MG63 (cell line): ENCODE measurements at regions not wholly inside any gene's neighbourhood (a gene's known extent, or its start where the extent isn't known, plus 50 kb on each side); places are given as distances from the start of the nearest gene placed in this dataset.

ENCODE experiments used
- DNase-seq: peaks from one replicate; pipeline ENCODE4 v3.0.0-alpha.2; 2020
- H3K27me3 ChIP-seq: fragments of 250-450 bp; sonication (Bioruptor Pico); 2 replicates; pipeline ENCODE4 v1.5.1; 2020; ENCODE audit warnings: mild to moderate bottlenecking, moderate library complexity
- H3K36me3 ChIP-seq: fragments of 250-450 bp; sonication (Bioruptor Pico); 2 replicates; pipeline ENCODE4 v1.5.1; 2020; ENCODE audit warnings: mild to moderate bottlenecking, moderate library complexity
- H3K4me3 ChIP-seq: fragments of 250-450 bp; sonication (Bioruptor Pico); 2 replicates; pipeline ENCODE4 v1.5.1; 2020; ENCODE audit warnings: mild to moderate bottlenecking, moderate library complexity
- H3K9me3 ChIP-seq: fragments of 250-450 bp; sonication (Bioruptor Pico); 2 replicates; pipeline ENCODE4 v1.5.1; 2020; ENCODE audit warnings: mild to moderate bottlenecking, moderate library complexity

- Histone ChIP-seq H3K4me3 (no peak overlapping the region), H3K36me3 (no peaks in the 10 kb centered on the region), H3K27me3 (no peaks in the 10 kb centered on the region), H3K9me3 (no peaks in the 10 kb centered on the region)
- DNase-seq: no peak
Observed at GRCh38 chr21:19353256-19353655, 949.7 kb upstream of the TMPRSS15 start.

- no peaks in the 10 kb centered on the region for H3K36me3 ChIP-seq
Observed at GRCh38 chr21:19368944-19369343, 965.4 kb upstream of the TMPRSS15 start.

GRCh38 chr21:19392390-19392789, 988.8 kb upstream of the TMPRSS15 start:
- H3K9me3 ChIP-seq: no peaks in the 10 kb centered on the region
- no peaks in the 10 kb centered on the region for H3K36me3 ChIP-seq
- no peak overlapping the region for H3K4me3 ChIP-seq
- no peak for DNase-seq
- H3K27me3 ChIP-seq: no peaks in the 10 kb centered on the region

More at GRCh38 chr21:19368944-19369343, 965.4 kb upstream of the TMPRSS15 start:
- H3K9me3 ChIP-seq: no peaks in the 10 kb centered on the region
- no peak overlapping the region for H3K4me3 ChIP-seq
- no peak for DNase-seq
- no peaks in the 10 kb centered on the region for H3K27me3 ChIP-seq

GRCh38 chr21:19400223-19400770, 996.7 kb upstream of the TMPRSS15 start:
- Histone ChIP-seq H3K4me3 (no peak overlapping the region), H3K27me3 (no peaks in the 10 kb centered on the region), H3K9me3 (no peaks in the 10 kb centered on the region), H3K36me3 (no peaks in the 10 kb centered on the region)
- no peak for DNase-seq

- no peaks in the 10 kb centered on the region for H3K9me3 ChIP-seq
- H3K27me3 ChIP-seq: no peaks in the 10 kb centered on the region
- H3K36me3 ChIP-seq: no peaks in the 10 kb centered on the region
- no peak for DNase-seq
- no peak overlapping the region for H3K4me3 ChIP-seq
Observed at GRCh38 chr21:19402870-19403269, 999.3 kb upstream of the TMPRSS15 start.

- Histone ChIP-seq H3K27me3 (no peaks in the 10 kb centered on the region), H3K4me3 (no peak overlapping the region), H3K36me3 (no peaks in the 10 kb centered on the region), H3K9me3 (no peaks in the 10 kb centered on the region)
- no peak for DNase-seq
Observed at GRCh38 chr21:19405326-19405725, 1001.7 kb upstream of the TMPRSS15 start.

GRCh38 chr21:19420565-19420964, 1017.0 kb upstream of the TMPRSS15 start:
- no peak for DNase-seq
- no peaks in the 10 kb centered on the region for H3K36me3 ChIP-seq
- no peaks in the 10 kb centered on the region for H3K9me3 ChIP-seq

GRCh38 chr21:19433623-19434022, 1030.0 kb upstream of the TMPRSS15 start:
- Histone ChIP-seq H3K27me3 (no peaks in the 10 kb centered on the region), H3K9me3 (no peaks in the 10 kb centered on the region), H3K36me3 (no peaks in the 10 kb centered on the region), H3K4me3 (no peak overlapping the region)
- no peak for DNase-seq

More at GRCh38 chr21:19420565-19420964, 1017.0 kb upstream of the TMPRSS15 start:
- no peaks in the 10 kb centered on the region for H3K27me3 ChIP-seq
- no peak overlapping the region for H3K4me3 ChIP-seq

- H3K36me3 ChIP-seq: no peaks in the 10 kb centered on the region
- H3K4me3 ChIP-seq: no peak overlapping the region
- H3K27me3 ChIP-seq: no peaks in the 10 kb centered on the region
- H3K9me3 ChIP-seq: no peaks in the 10 kb centered on the region
- DNase-seq: no peak
Observed at GRCh38 chr21:19440792-19441655, 1037.4 kb upstream of the TMPRSS15 start.

- Histone ChIP-seq H3K36me3 (no peaks in the 10 kb centered on the region), H3K4me3 (no peak overlapping the region), H3K9me3 (no peaks in the 10 kb centered on the region), H3K27me3 (no peaks in the 10 kb centered on the region)
- no peak for DNase-seq
Observed at GRCh38 chr21:19458295-19458694, 1054.7 kb upstream of the TMPRSS15 start.

- Histone ChIP-seq H3K36me3 (no peaks in the 10 kb centered on the region), H3K27me3 (no peaks in the 10 kb centered on the region), H3K4me3 (no peak overlapping the region), H3K9me3 (no peaks in the 10 kb centered on the region)
- DNase-seq: no peak
Observed at GRCh38 chr21:19461481-19462205, 1058.1 kb upstream of the TMPRSS15 start.

- no peak for DNase-seq
- no peaks in the 10 kb centered on the region for H3K27me3 ChIP-seq
- H3K9me3 ChIP-seq: no peaks in the 10 kb centered on the region
- H3K4me3 ChIP-seq: no peak overlapping the region
- no peaks in the 10 kb centered on the region for H3K36me3 ChIP-seq
Observed at GRCh38 chr21:19463966-19464365, 1060.4 kb upstream of the TMPRSS15 start.

GRCh38 chr21:19468991-19469715, 1065.6 kb upstream of the TMPRSS15 start:
- Histone ChIP-seq H3K36me3 (no peaks in the 10 kb centered on the region), H3K4me3 (no peak overlapping the region), H3K27me3 (no peaks in the 10 kb centered on the region), H3K9me3 (peaks cover 1% of the 10 kb centered on the region; the same call in 1 of the 2 replicates)
- DNase-seq: no peak

GRCh38 chr21:19475525-19475924, 1071.9 kb upstream of the TMPRSS15 start:
- no peaks in the 10 kb centered on the region for H3K36me3 ChIP-seq
- H3K9me3 ChIP-seq: peaks cover 1% of the 10 kb centered on the region; the same call in 1 of the 2 replicates
- no peak overlapping the region for H3K4me3 ChIP-seq
- DNase-seq: no peak
- H3K27me3 ChIP-seq: no peaks in the 10 kb centered on the region

GRCh38 chr21:19489930-19490329, 1086.3 kb upstream of the TMPRSS15 start:
- H3K36me3 ChIP-seq: no peaks in the 10 kb centered on the region
- no peak overlapping the region for H3K4me3 ChIP-seq
- DNase-seq: no peak
- no peaks in the 10 kb centered on the region for H3K27me3 ChIP-seq
- H3K9me3 ChIP-seq: no peaks in the 10 kb centered on the region

- H3K36me3 ChIP-seq: no peaks in the 10 kb centered on the region
- no peaks in the 10 kb centered on the region for H3K27me3 ChIP-seq
- H3K4me3 ChIP-seq: no peak overlapping the region
Observed at GRCh38 chr21:19490481-19490880, 1086.9 kb upstream of the TMPRSS15 start.

More at GRCh38 chr21:19490481-19490880, 1086.9 kb upstream of the TMPRSS15 start:
- no peak for DNase-seq
- H3K9me3 ChIP-seq: no peaks in the 10 kb centered on the region
